ENCODE measurements at regions not wholly inside any gene's neighbourhood (a gene's known extent, or its start where the extent isn't known, plus 50 kb on each side); places are given as distances from the start of the nearest gene placed in this dataset.

GRCh38 chr7:49260538-49260937, 336.2 kb downstream of the CDC14C start:
- no peak for DNase-seq

- no peak for DNase-seq
Observed at GRCh38 chr7:49261928-49262327, 337.6 kb downstream of the CDC14C start.

- DNase-seq = no peak
Observed at GRCh38 chr7:49264530-49264929, 340.2 kb downstream of the CDC14C start.

DNA sequence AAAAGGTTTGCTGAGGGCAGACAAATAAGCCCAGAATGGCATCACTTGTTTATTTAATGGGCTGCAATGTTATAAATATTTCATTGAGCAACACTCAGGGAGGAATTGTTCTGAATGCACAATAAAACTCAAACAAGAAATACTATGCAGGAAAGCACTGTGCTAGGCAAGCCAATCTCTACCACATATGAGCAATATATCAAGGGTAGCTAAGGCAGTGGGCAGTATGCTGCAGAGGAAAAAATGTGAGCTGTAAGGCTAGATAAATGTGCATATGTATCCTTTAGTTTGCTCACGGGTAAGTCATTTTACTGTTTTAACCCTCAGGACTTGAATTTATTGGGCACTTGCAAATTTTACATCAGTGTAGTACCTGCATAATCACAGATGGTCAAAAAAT, 349.6 kb downstream of the CDC14C start:
- no peak for DNase-seq

GRCh38 chr7:49279891-49280290, 355.5 kb downstream of the CDC14C start:
- DNase-seq = no peak

- no peak for DNase-seq
Observed at GRCh38 chr7:49287653-49288052, 363.3 kb downstream of the CDC14C start.

- no peak for DNase-seq
Observed at GRCh38 chr7:49294611-49295010, 370.3 kb downstream of the CDC14C start.

DNA sequence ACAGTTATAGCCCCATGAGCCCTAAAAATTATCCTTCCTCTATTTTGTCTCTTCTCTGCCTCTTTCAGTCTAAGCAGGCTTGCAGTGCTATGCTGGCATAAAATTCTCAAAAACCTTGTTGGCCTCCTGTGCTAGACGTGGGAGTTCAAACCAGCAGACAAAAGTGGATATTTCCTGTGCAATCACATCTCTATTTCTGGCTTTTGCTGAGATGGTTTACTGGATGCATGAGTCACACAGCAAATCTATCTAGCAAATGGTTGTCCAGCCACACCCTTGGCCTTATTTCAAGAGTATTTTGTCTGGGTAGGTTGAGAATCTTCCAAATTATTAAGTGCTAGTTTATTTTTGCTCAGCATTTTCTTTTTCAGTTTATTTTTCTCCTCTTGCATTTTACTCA, 370.8 kb downstream of the CDC14C start:
- peak; percentile 87 for DNase-seq

DNA sequence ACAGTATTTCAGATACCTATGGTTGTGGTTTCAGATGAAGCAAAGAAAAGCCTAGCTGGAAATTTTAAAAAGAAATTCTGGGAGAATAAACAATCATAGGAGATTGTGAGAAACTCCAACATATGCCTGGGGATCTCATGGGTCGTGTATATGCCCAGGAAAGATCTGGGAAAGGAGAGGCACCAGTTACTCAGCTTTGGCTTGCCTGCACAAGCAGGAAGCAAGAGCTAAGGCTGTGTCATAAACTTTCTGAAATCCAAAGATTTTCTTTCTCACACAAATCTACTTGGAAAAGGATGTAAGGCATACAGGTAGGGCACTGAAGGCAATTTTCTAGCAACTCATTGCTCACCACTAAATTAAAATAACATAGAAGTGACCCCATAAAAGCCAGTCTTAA, 373.6 kb downstream of the CDC14C start:
- no peak for DNase-seq

GRCh38 chr7:49308787-49309186, 384.4 kb downstream of the CDC14C start:
- DNase-seq = no peak

GRCh38 chr7:49320083-49320482, 395.7 kb downstream of the CDC14C start:
- DNase-seq = no peak

- DNase-seq = no peak
Observed at GRCh38 chr7:49321843-49322242, 397.5 kb downstream of the CDC14C start.

DNA sequence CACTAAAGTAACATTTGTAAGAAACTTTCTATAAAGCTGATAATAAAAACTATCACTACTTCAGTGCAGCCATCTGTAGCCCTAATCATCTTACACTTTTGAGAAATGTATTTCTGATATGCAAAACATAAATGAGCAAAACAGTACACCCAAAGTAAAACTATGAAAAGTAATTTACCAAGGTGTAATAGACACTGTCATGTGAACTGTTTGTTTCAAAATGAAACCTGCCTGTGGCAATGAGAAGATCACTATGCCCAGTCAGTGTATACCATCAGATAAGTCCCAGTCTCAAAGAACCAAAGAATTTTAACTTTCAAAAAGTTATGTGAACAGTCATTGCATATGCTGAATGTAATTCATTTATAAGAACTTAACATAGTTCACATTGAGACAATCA, 398.1 kb downstream of the CDC14C start:
- DNase-seq = no peak

DNA sequence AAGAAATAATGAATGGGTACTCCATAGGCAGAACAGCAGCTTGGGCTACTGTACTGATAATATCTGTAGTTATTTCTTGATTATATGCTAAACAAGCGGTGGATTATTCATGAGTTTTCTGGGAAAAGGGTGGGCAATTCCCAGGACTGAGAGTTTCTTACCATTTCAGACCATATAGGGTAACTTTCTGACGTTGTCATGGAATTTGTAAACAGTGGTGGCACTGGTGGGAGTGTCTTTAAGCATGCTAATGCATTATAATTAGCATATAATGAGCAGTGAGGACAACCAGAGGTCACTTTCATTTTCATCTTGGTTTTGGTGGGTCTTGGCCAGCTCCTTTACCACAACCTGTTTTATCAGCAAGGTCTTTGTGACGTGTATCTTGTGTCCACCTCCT, 399.7 kb downstream of the CDC14C start:
- no peak for DNase-seq

GRCh38 chr7:49324707-49325106, 400.4 kb downstream of the CDC14C start:
- peak; percentile 1 for DNase-seq

DNA sequence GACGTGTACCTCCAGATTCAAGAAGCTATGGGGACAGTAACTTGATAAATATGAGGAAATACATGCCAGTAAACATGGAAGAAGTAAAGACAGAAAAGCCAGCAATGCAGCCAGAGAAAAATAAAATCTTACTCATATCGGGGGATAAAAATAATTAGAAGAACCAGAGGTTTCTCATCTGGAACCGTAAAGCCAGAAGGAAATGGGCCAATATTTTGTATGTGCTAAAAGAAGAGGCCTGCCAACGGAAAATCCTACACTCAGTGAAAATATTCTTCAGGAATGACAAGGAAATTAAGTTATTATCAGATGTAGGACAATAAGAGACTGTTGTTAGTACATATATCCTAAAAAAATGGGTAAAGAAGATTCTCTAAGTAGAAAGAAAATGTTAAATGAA, 401.2 kb downstream of the CDC14C start:
- DNase-seq = no peak

DNA sequence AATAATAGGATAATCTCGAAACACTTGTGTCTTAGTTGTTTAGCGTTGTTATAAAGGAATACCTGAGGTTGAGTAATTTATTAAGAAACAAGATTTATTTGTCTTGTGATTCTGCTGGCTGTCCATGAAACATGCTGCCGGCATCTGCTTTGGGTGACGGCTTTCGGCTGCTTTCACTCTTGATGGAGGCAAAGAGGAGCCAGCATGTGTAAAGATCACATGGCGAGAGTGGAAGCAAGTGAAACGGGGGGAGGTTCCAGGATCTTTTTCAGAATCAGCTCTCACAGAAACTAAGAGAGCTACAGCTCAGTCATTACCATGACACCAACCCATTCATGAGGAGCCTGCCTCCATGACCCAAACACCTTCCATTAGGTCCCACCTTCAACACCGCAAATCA, 402.8 kb downstream of the CDC14C start:
- DNase-seq = no peak

DNA sequence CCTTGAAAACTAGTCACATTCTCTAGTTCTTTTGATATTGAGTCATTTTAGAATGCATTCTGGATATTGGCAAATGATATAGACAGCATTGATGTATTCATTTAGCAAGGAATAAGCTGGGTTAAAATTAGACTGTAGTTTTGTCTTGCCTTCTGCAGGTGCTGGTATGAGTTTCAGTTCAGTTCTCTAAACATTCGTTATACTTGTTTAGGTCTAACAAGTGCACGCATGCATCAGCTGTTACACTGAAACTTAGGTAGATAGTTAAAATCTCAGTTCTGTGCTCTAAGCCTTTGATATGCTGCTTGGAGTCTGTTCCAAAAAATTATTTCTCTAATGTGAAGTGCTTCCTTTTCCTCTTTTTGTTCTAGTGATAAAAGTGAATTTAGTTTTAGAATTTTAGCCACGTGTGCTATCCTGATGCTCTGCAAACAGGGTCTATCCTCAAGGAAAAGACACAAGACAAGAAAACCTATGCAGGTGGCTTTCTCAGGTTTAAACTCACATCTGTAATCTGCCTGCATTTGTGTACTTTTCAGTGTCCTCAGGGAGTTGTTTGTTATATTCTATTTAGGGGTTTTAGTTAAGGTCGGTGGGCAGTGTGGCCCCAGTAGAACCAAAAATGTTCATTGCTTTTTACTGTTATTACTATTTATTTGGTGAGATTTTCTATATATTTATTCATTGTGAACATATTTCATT, 409.0 kb downstream of the CDC14C start:
- no peak for DNase-seq

- DNase-seq = no peak
Observed at GRCh38 chr7:49341849-49342248, 417.5 kb downstream of the CDC14C start.

GRCh38 chr7:49344556-49344955, 420.2 kb downstream of the CDC14C start:
- DNase-seq = no peak

DNA sequence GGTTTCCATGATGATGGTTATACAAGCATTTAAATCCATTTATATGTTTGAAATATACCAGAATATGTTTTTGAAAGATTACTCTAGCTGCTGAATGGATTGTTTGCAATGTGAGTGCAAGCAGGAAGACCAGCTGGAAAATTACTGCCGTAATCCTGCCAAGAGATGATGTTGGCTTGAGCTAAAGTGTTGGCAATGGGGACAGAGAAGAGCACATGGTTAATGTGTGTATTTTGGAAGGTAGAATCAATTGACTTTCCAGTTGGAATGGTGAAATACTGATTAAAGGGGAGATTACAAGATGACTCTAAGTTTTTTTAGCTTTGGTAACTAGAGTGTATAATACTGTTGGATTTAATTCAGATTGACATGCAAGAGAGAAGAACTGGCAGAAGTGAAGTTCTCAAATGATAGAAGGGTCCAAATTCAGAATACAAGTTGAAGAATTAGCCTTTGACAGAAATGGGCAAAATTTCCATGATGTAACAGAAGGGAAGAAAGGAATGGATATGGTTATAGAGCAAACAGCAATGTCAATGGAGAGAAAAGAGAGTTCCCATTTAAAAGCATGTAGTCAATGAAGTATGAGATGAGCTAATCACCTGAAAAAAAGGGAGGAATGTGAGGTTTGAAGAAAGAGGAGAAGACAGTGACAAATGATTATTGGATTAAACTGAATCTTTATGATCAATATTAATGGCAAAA, 422.0 kb downstream of the CDC14C start:
- no peak for DNase-seq

DNA sequence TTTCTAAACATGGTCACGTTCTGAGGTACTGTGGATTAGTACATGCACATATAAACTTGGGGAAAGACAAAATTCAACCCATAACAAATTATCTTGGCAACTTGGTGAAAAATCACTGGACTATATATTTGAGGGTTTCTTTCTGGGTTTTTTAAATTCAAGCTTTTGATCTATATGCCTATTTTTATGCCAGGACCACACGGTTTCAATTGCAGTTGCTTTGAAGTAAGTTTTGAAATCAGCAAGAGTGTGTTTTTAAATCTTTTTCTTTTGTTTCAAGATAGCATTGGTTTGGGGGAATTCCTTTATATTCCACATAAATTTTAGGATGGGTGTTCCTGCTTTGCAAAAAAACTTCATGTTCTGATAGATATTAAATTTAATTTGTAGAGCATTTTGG, 406.4 kb upstream of the VWC2 start:
- no peak for DNase-seq

- DNase-seq = no peak
Observed at GRCh38 chr7:49371771-49372170, 401.7 kb upstream of the VWC2 start.

DNA sequence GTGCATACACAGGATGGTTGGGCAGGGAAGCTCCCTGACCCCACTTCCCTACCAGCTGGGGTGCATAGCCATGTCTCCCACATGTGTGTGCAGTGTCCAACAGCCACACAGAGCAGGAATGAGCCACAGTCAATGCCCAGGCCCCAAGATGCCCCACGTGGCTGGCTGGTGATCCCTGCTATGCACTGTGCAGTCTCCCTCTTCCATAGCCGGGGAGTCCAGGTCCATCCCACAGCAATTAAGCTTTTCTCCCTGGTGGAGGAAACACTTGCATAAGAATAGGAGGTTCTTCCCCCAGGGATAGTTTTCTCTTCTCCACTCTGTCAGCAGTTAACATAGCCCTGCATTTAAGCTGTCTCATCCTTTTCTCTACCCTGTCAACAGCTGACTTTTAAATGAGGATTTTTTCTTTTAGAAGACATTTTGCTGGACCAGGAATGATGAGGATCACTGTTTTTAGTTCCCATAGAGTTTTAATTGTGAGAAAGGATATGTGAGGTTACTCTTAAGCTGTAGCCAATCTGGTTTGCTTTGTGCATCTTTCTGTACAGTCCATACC, 396.5 kb upstream of the VWC2 start:
- no peak for DNase-seq

DNA sequence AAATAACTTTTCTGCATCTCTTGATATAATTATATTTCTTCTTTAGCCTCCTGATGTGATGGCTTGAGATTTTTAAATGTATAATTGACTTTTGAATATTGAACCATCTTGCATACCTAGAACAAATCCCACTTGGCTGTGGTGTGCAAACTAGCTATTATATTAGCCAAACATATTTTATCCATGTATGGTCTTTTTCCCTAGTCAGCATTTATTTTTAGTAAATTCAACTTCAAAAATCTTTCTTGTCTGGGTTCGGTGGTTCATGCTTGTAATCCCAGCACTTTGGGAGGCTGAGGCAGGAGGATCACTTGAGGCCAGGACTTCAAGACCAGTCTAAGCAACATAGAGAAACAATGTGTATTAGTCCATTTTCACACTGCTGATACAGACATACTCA, 386.6 kb upstream of the VWC2 start:
- DNase-seq = no peak

All from MV-4-11 (cell line).